ENCODE measurements at regions not wholly inside any gene's neighbourhood (a gene's known extent, or its start where the extent isn't known, plus 50 kb on each side); places are given as distances from the start of the nearest gene placed in this dataset.
A peak's percentile ranks its signal among the peaks of the same experiment; 100 is the strongest.

DNA sequence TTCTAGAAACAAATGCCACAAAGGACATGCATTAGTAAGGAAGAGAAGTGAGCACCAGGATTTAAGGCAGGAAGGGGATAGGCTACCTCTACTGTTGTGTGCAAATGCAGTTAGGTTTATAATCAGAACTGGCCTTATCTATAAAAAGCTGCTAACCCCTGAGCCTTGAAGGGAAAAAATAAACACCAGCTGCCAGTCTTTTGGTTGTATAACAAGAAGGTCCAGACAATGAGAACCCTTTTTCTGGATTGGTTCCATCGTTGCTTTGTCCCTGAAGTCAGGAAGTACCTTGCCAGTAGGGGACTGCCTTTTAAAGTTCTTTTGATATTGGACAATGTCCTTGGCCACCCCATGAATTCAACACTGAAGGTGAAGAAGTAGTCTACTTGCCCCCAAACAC lies 126.7 kb upstream of the OTUD4 start:
- no peaks in the 10 kb centered on the region for H3K9me3 ChIP-seq
- no peaks in the 10 kb centered on the region for H3K36me3 ChIP-seq
- ATAC-seq, result no peak
- TF ChIP-seq, protein P1, sequence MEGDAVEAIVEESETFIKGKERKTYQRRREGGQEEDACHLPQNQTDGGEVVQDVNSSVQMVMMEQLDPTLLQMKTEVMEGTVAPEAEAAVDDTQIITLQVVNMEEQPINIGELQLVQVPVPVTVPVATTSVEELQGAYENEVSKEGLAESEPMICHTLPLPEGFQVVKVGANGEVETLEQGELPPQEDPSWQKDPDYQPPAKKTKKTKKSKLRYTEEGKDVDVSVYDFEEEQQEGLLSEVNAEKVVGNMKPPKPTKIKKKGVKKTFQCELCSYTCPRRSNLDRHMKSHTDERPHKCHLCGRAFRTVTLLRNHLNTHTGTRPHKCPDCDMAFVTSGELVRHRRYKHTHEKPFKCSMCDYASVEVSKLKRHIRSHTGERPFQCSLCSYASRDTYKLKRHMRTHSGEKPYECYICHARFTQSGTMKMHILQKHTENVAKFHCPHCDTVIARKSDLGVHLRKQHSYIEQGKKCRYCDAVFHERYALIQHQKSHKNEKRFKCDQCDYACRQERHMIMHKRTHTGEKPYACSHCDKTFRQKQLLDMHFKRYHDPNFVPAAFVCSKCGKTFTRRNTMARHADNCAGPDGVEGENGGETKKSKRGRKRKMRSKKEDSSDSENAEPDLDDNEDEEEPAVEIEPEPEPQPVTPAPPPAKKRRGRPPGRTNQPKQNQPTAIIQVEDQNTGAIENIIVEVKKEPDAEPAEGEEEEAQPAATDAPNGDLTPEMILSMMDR (IDR thresholded peaks at IDR 0.05), result no peak
- intact Hi-C loops (cut with DNase I), result no loop called here
- no peaks in the 10 kb centered on the region for H3K27me3 ChIP-seq
- H3K4me3 ChIP-seq, result no peak overlapping the region
- no peak for DNase-seq
- no peak overlapping the region for H3K27ac ChIP-seq
- H3K4me1 ChIP-seq, result no peaks in the 10 kb centered on the region

DNA sequence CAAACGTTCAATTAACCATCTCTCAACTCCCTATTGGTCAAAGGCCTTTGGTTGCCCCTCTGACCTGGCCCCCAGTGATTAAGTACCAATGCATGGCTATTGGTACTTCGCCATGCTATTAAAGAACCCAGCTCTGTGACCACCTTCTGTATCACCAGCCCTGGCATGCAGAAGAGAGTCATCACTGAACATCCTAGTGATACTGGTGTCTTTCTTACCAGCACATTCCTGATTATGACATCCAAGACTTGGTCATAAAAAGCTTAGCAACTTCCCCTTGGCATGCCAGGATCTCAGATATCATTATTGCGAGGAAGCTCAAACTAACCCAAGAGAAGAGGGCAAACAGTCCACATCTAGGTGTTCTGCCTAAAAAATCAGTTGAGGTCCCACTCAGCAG lies 122.3 kb upstream of the OTUD4 start:
- TF ChIP-seq, protein P1 (IDR thresholded peaks at IDR 0.05), result no peak
- intact Hi-C loops (cut with DNase I), result no loop called here
- DNase-seq, result no peak
- Histone ChIP-seq H3K27ac (no peak overlapping the region), H3K27me3 (no peaks in the 10 kb centered on the region), H3K4me1 (no peaks in the 10 kb centered on the region), H3K36me3 (no peaks in the 10 kb centered on the region), H3K9me3 (no peaks in the 10 kb centered on the region), H3K4me3 (no peak overlapping the region)
- ATAC-seq, result no peak

DNA sequence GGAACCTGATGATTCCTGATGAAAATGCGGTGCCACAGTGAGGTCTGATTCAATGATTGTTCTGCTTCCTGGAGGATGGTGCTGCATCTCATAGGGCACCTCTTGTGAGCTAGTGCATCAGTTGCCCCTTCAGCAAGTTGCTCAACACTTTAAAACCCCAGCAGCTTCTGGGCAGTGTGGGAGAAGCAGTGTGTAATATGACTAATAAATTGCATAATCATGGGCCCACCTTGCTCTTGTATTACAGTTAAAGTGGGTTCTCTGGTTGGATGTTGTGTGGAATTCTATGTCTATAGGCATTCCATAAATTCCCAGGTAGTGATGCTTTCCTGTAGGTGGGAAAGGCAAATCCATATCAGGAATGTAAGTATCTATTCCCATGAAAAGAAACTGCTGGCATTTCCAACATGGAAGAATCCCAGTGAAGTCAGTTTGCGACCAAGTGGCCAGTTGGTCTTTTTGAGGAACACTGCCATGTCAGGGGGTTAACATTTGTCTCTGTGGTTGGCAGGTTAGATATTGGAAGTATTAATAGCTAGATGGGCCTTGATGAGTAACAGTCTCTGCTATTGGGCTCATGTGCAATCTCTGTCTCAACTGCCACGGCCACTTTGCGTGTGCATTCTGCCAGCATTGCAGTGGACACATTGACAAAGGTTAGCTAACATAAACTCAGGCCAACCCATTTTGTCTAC lies 121.1 kb upstream of the OTUD4 start:
- Histone ChIP-seq H3K9me3 (no peaks in the 10 kb centered on the region), H3K27ac (no peak overlapping the region), H3K4me1 (no peaks in the 10 kb centered on the region), H3K36me3 (no peaks in the 10 kb centered on the region), H3K4me3 (no peak overlapping the region), H3K27me3 (no peaks in the 10 kb centered on the region)
- DNase-seq (no peak), ATAC-seq (no peak)
- TF ChIP-seq, protein P1 (IDR thresholded peaks at IDR 0.05), result no peak
- intact Hi-C loops (cut with DNase I), result no loop called here

DNA sequence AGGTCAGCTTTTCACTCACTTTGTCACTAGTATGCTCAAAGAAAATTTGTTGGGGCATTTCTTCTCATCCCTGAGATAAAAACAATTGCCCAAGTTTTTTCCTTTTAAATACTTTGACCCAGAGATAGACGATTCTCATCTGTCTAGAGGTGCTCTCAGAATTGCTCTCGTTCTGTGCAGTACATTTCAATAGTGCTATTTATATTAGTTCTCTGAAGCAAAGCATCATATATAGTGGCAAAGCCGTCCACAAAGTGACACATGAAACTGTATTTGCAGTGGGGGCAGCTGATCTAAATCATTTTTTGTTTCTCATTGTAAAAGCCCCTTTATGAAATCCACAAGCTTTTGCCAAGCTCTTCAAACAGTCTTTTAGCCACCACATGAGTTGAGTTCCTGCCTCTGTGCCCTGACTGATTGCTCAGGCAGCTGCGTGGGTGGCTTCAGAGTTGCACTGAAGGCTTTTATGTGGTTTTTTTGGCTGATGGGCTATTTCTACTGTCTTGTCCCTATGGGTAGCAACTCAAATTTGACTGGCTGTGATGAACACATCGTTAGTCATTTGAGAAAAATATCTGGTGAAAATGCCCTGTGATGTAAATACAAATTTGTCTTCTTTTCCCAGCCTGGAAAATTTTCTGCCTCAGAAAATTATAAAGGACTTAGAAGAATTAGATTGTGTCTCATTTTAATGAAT lies 119.1 kb upstream of the OTUD4 start:
- DNase-seq, result no peak
- no peak overlapping the region for H3K27ac ChIP-seq
- intact Hi-C loops (cut with DNase I), result no loop called here

DNA sequence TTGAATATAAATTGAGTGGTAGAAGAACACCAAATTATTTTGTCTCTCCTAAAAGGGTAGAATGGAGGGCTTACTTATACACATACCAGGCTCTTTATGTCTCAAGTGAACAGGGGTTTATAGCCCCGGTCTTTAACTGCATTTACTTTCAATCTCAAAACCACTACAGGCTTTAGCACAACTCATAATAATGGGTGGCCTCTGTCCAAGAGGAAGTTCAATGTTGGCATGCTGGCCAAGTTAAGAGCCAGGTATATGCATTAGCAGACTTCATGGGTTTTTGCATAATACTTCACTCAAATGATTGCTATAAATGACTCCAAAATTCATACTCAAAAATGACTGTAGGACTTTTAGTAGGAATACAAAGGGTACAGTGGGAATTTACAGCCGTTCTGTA lies 118.5 kb upstream of the OTUD4 start:
- no peak overlapping the region for H3K4me3 ChIP-seq
- H3K36me3 ChIP-seq, result no peaks in the 10 kb centered on the region
- H3K9me3 ChIP-seq, result no peaks in the 10 kb centered on the region
- peak; percentile 55 for ATAC-seq
- no peaks in the 10 kb centered on the region for H3K4me1 ChIP-seq
- no peaks in the 10 kb centered on the region for H3K27me3 ChIP-seq
- no peak overlapping the region for H3K27ac ChIP-seq
- intact Hi-C loops (cut with DNase I), result no loop called here
- DNase-seq, result no peak
- TF ChIP-seq, protein P1 (IDR thresholded peaks at IDR 0.05), result no peak

More for the DNA sequence above, 119.1 kb upstream of the OTUD4 start:
- Histone ChIP-seq H3K27me3 (no peaks in the 10 kb centered on the region), H3K4me3 (no peak overlapping the region), H3K4me1 (no peaks in the 10 kb centered on the region), H3K9me3 (no peaks in the 10 kb centered on the region), H3K36me3 (no peaks in the 10 kb centered on the region)
- no peak for ATAC-seq
- TF ChIP-seq, protein P1 (IDR thresholded peaks at IDR 0.05), result no peak

All from upper lobe of right lung (tissue), 1 donor.